ENCODE measurements at regions not wholly inside any gene's neighbourhood (a gene's known extent, or its start where the extent isn't known, plus 50 kb on each side); places are given as distances from the start of the nearest gene placed in this dataset.

GRCh38 chr9:88645879-88646199, 110.9 kb downstream of the NXNL2 start:
- TF ChIP-seq CTCF (CRISPR knock-in tag; IDR thresholded peaks at IDR 0.05) (no peak), STAT6 (CRISPR knock-in tag; IDR thresholded peaks at IDR 0.05; ENCODE audit: borderline replicate concordance) (no peak), NR3C1 (CRISPR knock-in tag; IDR thresholded peaks at IDR 0.05) (no peak)
